ENCODE measurements at regions not wholly inside any gene's neighbourhood (a gene's known extent, or its start where the extent isn't known, plus 50 kb on each side); places are given as distances from the start of the nearest gene placed in this dataset.
"Not testable (repeated sequence)": the region's sequence is repeated elsewhere in the genome, so short reads cannot be mapped to it uniquely, and the experiment has no call there.

DNA sequence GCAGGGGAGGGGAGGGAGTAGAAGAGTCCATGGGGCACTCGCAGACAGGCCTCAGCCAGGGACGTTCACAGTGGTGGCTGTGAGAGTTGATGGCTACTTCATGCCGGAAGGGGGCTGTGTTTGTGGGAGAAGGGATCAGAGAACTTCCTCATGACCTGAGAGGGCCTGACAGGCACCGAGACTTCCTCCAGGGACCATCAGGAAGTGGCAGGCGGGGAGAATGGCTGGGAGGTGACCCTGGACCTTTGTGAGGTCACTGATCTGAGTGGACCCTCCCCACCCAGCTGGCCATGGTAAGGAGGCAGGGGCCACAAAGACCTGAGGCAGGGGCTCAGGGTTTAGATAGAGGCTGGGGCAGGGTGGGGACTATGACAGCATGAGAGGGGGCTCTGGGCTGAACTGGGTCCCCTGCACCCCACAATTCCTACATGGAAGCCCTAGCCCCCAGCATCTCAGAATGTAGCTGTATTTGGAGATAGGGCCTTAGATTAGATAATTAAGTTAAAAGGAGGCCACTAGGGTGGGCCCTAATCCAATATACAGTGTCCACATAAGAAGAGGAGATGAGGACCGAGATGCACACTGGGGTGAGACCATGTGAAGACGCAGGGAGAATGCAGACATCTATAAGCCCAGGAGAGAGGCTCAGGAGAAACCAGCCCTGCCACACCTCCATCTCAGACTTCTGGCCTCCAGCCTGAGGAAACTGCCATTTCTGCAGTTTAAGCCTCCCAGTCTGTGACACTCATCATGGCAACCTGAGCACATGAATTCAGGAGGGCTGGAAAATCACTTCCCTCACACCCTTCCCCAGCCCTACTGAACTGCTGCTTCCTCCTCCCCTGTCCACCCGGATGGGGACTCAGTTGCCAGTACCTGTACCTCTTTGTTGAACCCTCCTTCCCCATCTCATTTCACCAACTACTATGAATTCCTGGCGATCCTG lies 273.9 kb upstream of the ZNF32 start:
- WGBS (ENCODE audit: insufficient coverage) = 60% methylated on average over 8 of the region's 9 CpGs
- TF ChIP-seq, protein P1, sequence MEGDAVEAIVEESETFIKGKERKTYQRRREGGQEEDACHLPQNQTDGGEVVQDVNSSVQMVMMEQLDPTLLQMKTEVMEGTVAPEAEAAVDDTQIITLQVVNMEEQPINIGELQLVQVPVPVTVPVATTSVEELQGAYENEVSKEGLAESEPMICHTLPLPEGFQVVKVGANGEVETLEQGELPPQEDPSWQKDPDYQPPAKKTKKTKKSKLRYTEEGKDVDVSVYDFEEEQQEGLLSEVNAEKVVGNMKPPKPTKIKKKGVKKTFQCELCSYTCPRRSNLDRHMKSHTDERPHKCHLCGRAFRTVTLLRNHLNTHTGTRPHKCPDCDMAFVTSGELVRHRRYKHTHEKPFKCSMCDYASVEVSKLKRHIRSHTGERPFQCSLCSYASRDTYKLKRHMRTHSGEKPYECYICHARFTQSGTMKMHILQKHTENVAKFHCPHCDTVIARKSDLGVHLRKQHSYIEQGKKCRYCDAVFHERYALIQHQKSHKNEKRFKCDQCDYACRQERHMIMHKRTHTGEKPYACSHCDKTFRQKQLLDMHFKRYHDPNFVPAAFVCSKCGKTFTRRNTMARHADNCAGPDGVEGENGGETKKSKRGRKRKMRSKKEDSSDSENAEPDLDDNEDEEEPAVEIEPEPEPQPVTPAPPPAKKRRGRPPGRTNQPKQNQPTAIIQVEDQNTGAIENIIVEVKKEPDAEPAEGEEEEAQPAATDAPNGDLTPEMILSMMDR (IDR thresholded peaks at IDR 0.05) = no peak
- Histone ChIP-seq H3K4me1 (ENCODE audit: control insufficient read depth, insufficient read depth, low read length) (no peaks in the 10 kb centered on the region), H3K36me3 (ENCODE audit: control insufficient read depth, insufficient read depth, low read length) (no peaks in the 10 kb centered on the region), H3K9me3 (ENCODE audit: control insufficient read depth, insufficient read depth, low read length) (no peaks in the 10 kb centered on the region), H3K27me3 (ENCODE audit: control insufficient read depth, insufficient read depth, low read length) (no peaks in the 10 kb centered on the region), H3K4me3 (ENCODE audit: low read length) (no peak overlapping the region), H3K27ac (ENCODE audit: low read length) (no peak overlapping the region)
- Mint-ChIP-seq H3K9me3 (no peaks in the 10 kb centered on the region), H3K27ac (no peak overlapping the region), H3K27me3 (ENCODE audit: low read depth in 2 of 2) (peaks cover 4 to 15% of the 10 kb centered on the region in 2 donors), H3K4me3 (no peak overlapping the region), H3K4me1 (peaks cover 3 to 15% of the 10 kb centered on the region in 2 donors), H3K36me3 (no peaks in the 10 kb centered on the region)
- intact Hi-C loops (cut with micrococcal nuclease) = no loop called here
- ATAC-seq = no peak
- DNase-seq = no peak

DNA sequence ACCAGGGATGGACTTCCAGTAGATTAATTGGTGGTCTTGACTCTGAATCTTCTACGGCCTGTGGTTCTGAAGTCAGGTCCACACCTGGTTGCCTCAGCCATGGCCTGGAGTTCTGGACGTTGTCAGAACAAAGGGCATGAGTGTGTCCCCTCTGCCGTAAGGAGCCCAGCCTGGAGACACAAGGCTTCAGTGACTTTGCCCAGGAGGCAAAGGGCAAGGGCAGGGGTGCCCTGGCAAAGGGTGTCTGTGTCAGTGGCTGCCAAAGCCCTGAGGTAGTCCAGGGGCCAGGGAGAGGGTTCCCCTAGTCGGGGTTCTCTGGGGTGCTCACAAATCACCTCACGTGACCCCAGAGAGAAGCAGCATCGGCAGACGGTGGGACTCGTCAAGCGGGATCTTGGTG lies 273.2 kb upstream of the ZNF32 start:
- H3K36me3 ChIP-seq (ENCODE audit: control insufficient read depth, insufficient read depth, low read length) = no peaks in the 10 kb centered on the region
- no peak overlapping the region for H3K27ac ChIP-seq (ENCODE audit: low read length)
- no peaks in the 10 kb centered on the region for H3K36me3 Mint-ChIP-seq
- no peak for DNase-seq
- no peaks in the 10 kb centered on the region for H3K9me3 ChIP-seq (ENCODE audit: control insufficient read depth, insufficient read depth, low read length)
- no peak for ATAC-seq
- H3K4me1 Mint-ChIP-seq = peaks cover 6 to 16% of the 10 kb centered on the region in 2 donors
- TF ChIP-seq, protein P1 (IDR thresholded peaks at IDR 0.05) = no peak
- H3K4me3 Mint-ChIP-seq = no peak overlapping the region
- no peaks in the 10 kb centered on the region for H3K9me3 Mint-ChIP-seq
- WGBS (ENCODE audit: insufficient coverage) = 92% methylated on average over 6 of the region's 9 CpGs
- H3K27me3 ChIP-seq (ENCODE audit: control insufficient read depth, insufficient read depth, low read length) = no peaks in the 10 kb centered on the region
- H3K4me3 ChIP-seq (ENCODE audit: low read length) = no peak overlapping the region
- H3K4me1 ChIP-seq (ENCODE audit: control insufficient read depth, insufficient read depth, low read length) = no peaks in the 10 kb centered on the region
- peaks cover 0 to 8% of the 10 kb centered on the region in 2 donors for H3K27me3 Mint-ChIP-seq (ENCODE audit: low read depth in 2 of 2)
- no peak overlapping the region for H3K27ac Mint-ChIP-seq
- intact Hi-C loops (cut with micrococcal nuclease) = no loop called here

DNA sequence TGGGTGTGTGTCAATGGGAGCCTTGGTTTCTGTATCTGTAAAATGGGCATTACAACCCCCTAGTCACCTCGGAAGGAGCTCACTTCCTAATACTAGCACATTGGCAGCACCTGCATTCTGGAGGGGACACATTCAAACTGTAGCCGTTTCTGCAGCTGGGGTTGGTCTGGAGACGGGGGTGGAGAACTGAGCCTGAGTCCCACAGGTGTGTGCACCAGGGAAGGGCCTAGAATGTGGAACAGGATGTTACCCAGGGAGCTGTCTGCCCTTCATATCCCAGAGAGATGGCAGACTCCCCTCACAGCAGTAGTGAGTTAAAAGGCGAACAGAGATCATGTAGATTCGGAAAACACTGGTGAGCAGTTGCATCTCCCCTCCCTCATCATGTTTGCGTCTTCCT lies 272.8 kb upstream of the ZNF32 start:
- TF ChIP-seq, protein P1 (IDR thresholded peaks at IDR 0.05) = no peak
- H3K4me1 ChIP-seq (ENCODE audit: control insufficient read depth, insufficient read depth, low read length) = no peaks in the 10 kb centered on the region
- H3K27me3 ChIP-seq (ENCODE audit: control insufficient read depth, insufficient read depth, low read length) = no peaks in the 10 kb centered on the region
- H3K4me3 Mint-ChIP-seq = no peak overlapping the region
- no peak overlapping the region for H3K4me3 ChIP-seq (ENCODE audit: low read length)
- WGBS (ENCODE audit: insufficient coverage) = 85% methylated on average over 6 of the region's 6 CpGs
- H3K36me3 Mint-ChIP-seq = no peaks in the 10 kb centered on the region
- peaks cover 6 to 16% of the 10 kb centered on the region in 2 donors for H3K4me1 Mint-ChIP-seq
- no peak overlapping the region for H3K27ac Mint-ChIP-seq
- no peak for ATAC-seq
- no peaks in the 10 kb centered on the region for H3K36me3 ChIP-seq (ENCODE audit: control insufficient read depth, insufficient read depth, low read length)
- H3K9me3 Mint-ChIP-seq = no peaks in the 10 kb centered on the region
- DNase-seq = no peak
- intact Hi-C loops (cut with micrococcal nuclease) = no loop called here
- H3K9me3 ChIP-seq (ENCODE audit: control insufficient read depth, insufficient read depth, low read length) = no peaks in the 10 kb centered on the region
- H3K27me3 Mint-ChIP-seq (ENCODE audit: low read depth in 2 of 2) = peaks cover 0 to 4% of the 10 kb centered on the region in 2 donors
- no peak overlapping the region for H3K27ac ChIP-seq (ENCODE audit: low read length)

DNA sequence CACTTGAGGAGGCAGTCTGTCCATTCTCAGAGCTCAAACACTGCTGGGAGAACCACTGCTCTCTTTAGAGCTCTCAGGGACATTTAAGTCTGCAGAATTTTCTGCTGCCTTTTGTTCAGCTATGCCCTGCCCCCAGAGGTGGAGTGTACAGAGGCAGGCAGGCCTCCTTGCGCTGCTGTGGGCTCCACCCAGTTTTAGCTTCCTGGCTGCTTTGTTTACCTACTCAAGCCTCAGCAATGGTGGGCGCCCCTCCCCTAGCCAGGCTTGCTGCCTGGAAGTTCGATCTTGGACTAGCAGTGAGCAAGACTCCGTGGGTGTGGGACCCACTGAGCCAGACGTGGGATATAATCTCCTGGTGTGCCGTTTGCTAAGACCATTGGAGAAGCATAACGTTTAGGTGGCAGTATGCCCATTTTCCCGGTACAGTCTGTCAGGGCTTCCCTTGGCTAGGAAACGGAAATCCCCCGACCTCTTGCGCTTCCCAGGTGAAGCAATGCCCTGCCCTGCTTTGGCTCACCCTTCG lies 271.6 kb upstream of the ZNF32 start:
- H3K36me3 Mint-ChIP-seq; H3K27ac ChIP-seq (ENCODE audit: low read length); intact Hi-C loops (cut with micrococcal nuclease); H3K27me3 Mint-ChIP-seq (ENCODE audit: low read depth in 2 of 2); H3K9me3 Mint-ChIP-seq; H3K9me3 ChIP-seq (ENCODE audit: control insufficient read depth, insufficient read depth, low read length); H3K27ac Mint-ChIP-seq; ATAC-seq; H3K36me3 ChIP-seq (ENCODE audit: control insufficient read depth, insufficient read depth, low read length); H3K4me3 Mint-ChIP-seq; DNase-seq; H3K4me1 ChIP-seq (ENCODE audit: control insufficient read depth, insufficient read depth, low read length); H3K27me3 ChIP-seq (ENCODE audit: control insufficient read depth, insufficient read depth, low read length); H3K4me3 ChIP-seq (ENCODE audit: low read length): not testable (repeated sequence)
- WGBS (ENCODE audit: insufficient coverage) = 90% methylated on average over 12 of the region's 12 CpGs
- H3K4me1 Mint-ChIP-seq = peaks cover 10 to 16% of the 10 kb centered on the region in 2 donors
